ENCODE measurements at regions not wholly inside any gene's neighbourhood (a gene's known extent, or its start where the extent isn't known, plus 50 kb on each side); places are given as distances from the start of the nearest gene placed in this dataset.

GRCh38 chr11:91872243-91872642, 352.4 kb upstream of the FAT3 start:
- no peak for DNase-seq (ENCODE audit: extremely low read depth, low read depth, low spot score)

GRCh38 chr11:91871791-91872190, 352.8 kb upstream of the FAT3 start:
- peak; percentile 31 for DNase-seq (ENCODE audit: extremely low read depth, low read depth, low spot score)

GRCh38 chr11:91871048-91871447, 353.6 kb upstream of the FAT3 start:
- no peak for DNase-seq (ENCODE audit: extremely low read depth, low read depth, low spot score)

DNA sequence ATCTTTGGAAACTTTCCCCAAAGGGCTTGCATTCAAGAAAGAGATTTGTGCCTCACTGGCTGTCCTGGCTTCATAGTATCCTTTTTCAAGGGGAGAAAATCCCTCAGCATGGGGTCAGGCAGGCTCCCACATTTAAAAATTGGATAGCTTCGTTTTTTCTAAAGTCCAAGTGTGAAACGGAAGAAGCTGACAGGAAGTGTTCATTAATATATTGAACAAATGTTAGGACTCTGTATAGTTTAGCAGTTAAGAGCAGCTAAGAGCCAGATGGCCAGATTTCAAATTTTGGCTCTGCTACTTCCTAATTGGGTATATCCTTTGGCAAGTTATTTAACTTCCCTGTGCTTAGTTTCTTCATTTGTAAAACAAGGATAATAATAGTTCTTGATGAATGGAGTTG, 354.9 kb upstream of the FAT3 start:
- DNase-seq (ENCODE audit: extremely low read depth, low read depth, low spot score) = no peak

DNA sequence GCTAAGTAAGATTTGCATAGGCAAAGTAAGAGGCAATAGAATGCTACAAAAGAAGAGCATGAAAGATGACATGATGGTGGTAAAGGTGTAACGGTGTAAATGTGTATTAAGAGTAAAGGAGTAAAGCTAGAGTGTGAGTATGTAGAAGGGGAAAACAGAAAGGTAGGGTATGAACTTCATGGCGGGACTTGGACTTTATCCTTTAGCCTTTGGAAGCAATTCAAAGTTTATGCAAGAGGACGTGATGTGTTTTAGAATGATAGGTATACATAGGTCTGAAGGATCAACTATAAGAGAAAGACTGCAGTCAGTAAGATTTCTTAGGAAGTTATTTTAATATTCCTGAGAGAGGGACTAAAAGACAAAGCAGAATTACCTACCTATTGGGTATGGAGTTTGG, 358.0 kb upstream of the FAT3 start:
- DNase-seq (ENCODE audit: extremely low read depth, low read depth, low spot score) = no peak

GRCh38 chr11:91860661-91861060, 364.0 kb upstream of the FAT3 start:
- DNase-seq (ENCODE audit: extremely low read depth, low read depth, low spot score) = no peak

- DNase-seq (ENCODE audit: extremely low read depth, low read depth, low spot score) = no peak
Measured at GRCh38 chr11:91859666-91860065, 365.0 kb upstream of the FAT3 start.

DNA sequence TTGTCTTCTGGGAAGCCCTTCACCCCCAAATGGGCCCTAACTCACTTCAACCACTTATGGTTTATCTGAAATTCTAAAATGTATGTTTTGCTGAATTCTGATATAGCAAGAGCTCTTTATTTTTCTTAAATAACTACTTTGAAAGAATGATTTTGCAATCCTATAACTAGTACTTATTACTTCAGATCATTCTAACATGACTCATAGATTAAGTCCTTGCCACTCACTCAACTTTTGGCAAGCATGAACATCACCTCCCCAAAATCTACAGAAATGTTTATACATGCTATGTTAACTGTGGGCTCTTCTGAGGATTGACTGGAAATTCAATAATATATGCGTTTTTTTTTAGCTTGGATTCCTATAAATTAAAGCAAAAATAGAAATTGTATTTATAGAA, 367.4 kb upstream of the FAT3 start:
- DNase-seq (ENCODE audit: extremely low read depth, low read depth, low spot score) = no peak

DNA sequence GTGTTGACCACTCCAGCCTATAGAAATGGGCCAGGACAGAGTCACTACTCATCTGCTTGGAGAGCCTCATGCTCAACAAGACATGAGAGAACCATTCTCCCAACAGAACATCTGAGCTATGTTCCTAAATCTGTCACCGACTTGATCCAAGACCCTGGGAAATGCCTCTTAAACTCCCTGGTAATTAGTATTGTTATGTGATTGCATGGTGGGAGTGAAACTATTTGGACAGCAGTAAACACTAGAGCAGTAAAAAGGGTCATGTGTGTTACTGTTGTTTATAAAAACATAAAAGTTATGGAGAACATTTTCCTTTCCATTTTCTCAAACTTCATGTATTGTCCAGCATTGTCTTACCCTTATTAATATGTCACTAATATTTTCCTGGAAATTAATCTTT, 369.8 kb upstream of the FAT3 start:
- no peak for DNase-seq (ENCODE audit: extremely low read depth, low read depth, low spot score)

DNA sequence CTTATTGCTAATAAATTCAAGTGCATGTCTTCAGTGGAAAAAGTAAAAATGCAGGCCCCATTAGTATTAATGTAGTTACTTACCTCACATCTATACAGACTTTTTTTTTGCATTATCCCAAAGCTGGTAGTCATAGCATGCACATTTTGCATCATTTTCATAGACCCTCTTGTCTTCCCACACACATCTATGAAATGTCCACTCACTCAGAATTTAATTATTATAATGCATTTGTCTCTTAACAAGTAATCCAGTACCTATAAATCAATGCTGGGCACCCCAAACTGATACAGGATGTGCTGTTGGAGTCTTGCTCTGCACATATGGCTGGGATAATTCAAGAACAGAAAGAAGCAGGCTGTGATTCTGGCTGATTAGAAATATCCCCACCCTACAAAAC, 370.4 kb upstream of the FAT3 start:
- no peak for DNase-seq (ENCODE audit: extremely low read depth, low read depth, low spot score)

GRCh38 chr11:91851908-91852307, 372.7 kb upstream of the FAT3 start:
- no peak for DNase-seq (ENCODE audit: extremely low read depth, low read depth, low spot score)

DNA sequence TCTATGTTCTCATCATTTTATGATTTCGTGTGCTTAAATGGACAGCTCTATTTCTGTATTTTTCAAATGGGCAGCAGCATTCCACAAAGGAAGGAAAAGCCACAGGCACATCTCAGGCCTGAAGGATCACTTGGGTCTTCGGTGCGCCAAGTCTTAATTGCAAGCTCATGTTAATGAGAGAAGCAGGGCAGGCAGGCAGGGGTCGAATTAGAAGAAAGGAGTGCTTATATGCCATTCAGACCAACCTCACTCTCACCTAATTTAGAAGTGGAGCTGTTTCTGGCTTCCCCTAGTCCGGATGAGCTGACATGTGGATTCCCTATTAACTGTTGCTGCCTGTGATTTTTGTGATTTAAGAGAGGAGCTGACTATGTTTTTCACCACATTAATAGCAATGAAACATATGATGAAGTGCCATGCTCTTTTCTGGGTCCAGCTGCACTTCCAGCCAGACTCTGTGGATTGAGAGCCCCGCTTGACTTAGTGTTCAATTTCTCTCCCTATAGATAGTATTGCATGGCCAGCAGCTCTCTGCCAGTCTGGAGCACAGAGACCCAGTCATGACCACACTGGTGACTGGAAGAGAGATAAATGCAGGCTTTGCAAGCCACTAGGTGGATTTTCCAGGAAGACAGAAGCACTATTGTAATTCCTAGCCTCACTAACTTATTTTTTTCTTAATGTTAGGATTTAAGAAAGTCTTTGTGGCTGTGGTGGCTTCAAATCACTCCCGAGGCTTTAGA, 373.9 kb upstream of the FAT3 start:
- DNase-seq (ENCODE audit: extremely low read depth, low read depth, low spot score) = no peak

- no peak for DNase-seq (ENCODE audit: extremely low read depth, low read depth, low spot score)
Measured at GRCh38 chr11:91850021-91850420, 374.6 kb upstream of the FAT3 start.

GRCh38 chr11:91846649-91847048, 378.0 kb upstream of the FAT3 start:
- DNase-seq (ENCODE audit: extremely low read depth, low read depth, low spot score) = no peak

DNA sequence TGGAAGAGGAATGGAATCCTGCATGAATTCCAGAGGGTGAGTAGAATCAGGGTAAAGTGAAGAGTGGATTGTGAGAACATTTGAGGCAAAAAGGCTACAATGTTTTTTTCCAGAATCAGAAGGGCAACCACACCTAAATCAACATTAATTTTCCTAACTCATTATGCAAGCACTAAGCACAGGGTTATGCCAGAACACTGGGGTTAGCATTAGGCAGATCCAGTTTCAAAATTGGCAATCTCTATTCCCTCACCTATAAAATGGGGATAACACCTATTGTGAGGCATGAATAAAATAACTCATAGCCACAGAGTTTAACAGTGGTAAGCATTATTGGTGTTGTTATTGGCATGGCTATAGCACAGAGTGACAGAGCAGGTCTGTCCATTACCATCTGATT, 378.6 kb upstream of the FAT3 start:
- no peak for DNase-seq (ENCODE audit: extremely low read depth, low read depth, low spot score)

DNA sequence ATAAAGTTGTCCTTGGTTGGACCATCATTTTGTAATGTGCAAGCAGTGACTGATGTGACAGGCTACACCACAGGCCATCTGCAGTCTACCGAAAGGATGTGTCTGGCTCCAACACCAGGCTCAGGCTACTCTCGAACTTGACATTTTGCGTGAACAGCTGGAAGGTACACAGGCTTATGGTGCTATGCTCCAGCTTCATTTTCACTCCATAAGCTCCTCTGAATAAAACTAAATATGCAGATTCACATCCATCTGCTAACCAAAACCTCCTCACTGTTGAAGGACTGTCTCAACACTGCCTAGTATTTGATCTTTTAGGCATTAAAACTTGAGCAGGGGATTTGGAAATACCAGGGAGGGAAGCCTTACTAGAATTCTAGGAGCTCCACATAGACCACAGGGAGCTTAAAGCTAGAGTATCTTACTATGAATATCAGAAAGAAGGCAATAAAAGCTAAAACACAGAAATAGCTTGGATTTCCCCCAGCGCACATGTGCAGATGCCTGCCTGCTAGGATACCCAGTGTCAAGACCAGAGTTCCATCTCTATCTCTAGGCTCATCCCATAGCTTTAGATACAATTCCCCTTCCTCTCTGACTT, 383.9 kb upstream of the FAT3 start:
- no peak for DNase-seq (ENCODE audit: extremely low read depth, low read depth, low spot score)

- DNase-seq (ENCODE audit: extremely low read depth, low read depth, low spot score) = no peak
Measured at GRCh38 chr11:91837411-91838330, 386.9 kb upstream of the FAT3 start.

DNA sequence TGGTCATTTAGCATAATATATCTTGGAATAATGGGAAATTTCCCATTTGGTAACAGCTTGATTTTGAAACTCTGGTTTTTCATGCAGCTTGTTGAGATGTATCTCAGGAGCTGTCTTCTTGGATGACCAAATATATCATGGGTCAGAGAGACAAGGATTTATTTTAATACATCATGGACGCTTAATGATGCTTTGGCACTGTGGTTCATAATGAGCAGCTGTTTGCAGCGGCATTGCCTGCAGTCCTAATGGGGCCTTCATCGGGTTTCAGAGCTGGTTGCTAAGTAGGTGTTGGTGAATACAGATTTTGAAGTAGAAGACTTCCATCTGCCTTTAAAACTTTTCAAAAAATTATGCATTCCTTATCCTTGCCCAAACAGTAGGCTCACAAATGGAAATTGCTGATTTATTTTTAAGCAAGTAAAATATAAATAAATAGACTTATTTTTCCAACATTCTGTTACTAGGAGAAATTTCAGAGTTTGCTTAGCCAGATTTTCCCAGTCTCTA, 389.5 kb upstream of the FAT3 start:
- no peak for DNase-seq (ENCODE audit: extremely low read depth, low read depth, low spot score)

DNA sequence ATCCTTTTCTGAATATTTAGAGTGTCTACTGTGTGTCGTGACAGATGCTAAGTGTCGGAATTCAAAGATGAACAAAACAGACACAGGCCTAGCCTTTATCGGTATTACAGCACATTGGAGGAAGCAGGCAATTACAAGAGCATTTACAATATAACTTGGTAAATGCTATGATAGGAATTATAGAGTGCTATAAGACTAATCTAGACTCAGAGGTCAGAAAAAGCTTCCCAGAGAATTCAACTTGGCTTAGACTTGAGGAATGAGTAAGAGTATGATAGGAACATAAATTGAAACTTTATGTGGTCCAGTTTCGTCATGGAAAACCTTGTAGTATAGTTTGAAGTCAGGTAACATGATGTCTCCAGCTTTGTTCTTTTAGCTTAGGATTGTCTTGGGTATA, 395.7 kb upstream of the FAT3 start:
- DNase-seq (ENCODE audit: extremely low read depth, low read depth, low spot score) = no peak

- no peak for DNase-seq (ENCODE audit: extremely low read depth, low read depth, low spot score)
Measured at GRCh38 chr11:91825777-91826176, 398.8 kb upstream of the FAT3 start.

DNA sequence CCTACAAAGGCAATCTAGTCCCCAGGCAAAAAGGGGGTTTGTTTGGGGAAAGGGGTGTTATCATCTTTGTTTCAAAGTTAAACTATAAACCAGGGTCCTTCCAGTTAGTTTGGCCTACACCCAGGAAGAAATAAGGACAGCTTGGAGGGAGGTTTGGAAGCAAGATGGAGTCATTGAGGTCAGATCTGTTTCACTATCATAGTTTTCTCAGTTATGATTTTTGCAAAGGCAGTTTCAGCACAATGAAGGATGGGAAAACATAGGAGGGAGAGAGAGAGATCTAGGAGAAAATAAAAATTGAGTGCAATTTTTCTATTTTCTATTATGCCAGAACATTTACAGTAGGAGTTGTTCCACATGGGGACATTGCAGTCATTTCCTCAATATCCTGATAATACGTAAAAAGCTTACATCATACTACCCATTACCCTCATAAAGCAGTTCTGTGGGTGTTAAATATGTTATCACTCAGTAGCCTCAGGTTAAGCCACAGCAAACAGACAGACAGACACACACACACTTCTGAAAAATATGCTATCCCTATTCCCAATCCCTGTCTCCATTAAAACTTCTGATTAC, 401.3 kb upstream of the FAT3 start:
- no peak for DNase-seq (ENCODE audit: extremely low read depth, low read depth, low spot score)

Data from glomerular endothelial cell (primary cell).